ENCODE measurements at regions not wholly inside any gene's neighbourhood (a gene's known extent, or its start where the extent isn't known, plus 50 kb on each side); places are given as distances from the start of the nearest gene placed in this dataset.

- no peak for TF ChIP-seq CTCF (IDR thresholded peaks at IDR 0.05)
- TF ChIP-seq MAX (CRISPR knock-in tag; IDR thresholded peaks at IDR 0.05): no peak
Observed at GRCh38 chr2:130264046-130264445, 65.8 kb upstream of the TUBA3E start.

Data from WTC11 (cell line).